SK-N-SH (cell line): ENCODE measurements at regions not wholly inside any gene's neighbourhood (a gene's known extent, or its start where the extent isn't known, plus 50 kb on each side); places are given as distances from the start of the nearest gene placed in this dataset.

Experiments used
- EP300 ChIP-seq, 2 experiments: IDR thresholded peaks; 2 replicates each; pipeline versions ENCODE4 v1.4.0 to v1.6.1; 2012; ENCODE audit warnings: borderline replicate concordance in 1 of 2, low read depth in 1 of 2, low read length in 1 of 2
- EZH2phosphoT487 ChIP-seq: fragments of 200-600 bp; sonication (generic); IDR thresholded peaks from 2 replicates; pipeline ENCODE4 v1.6.1; 2017; ENCODE audit warnings: low read depth, mixed run types, mild to moderate bottlenecking, antibody characterized with exemption, moderate library complexity, borderline replicate concordance
- FOXM1 ChIP-seq: IDR thresholded peaks from 2 replicates; pipeline ENCODE4 v1.4.0; 2012; ENCODE audit warnings: low read depth, mild to moderate bottlenecking
- NFIC ChIP-seq: IDR thresholded peaks from 2 replicates; pipeline ENCODE4 v1.4.0; 2012; ENCODE audit warnings: borderline replicate concordance
- POLR2AphosphoS5 ChIP-seq: IDR thresholded peaks from 2 replicates; pipeline ENCODE4 v1.6.1; 2012; ENCODE audit warnings: low read depth, low read length
- RCOR1 ChIP-seq: fragments of 150-350 bp; IDR thresholded peaks from 2 replicates; pipeline ENCODE4 v1.6.1; 2017; ENCODE audit warnings: antibody characterized with exemption, low read length
- REST ChIP-seq: IDR thresholded peaks from 2 replicates; pipeline ENCODE4 v1.6.1; 2012; ENCODE audit warnings: mild to moderate bottlenecking, low read depth, low read length, moderate library complexity
- SMC3 ChIP-seq: IDR thresholded peaks from 2 replicates; pipeline ENCODE4 v1.6.1; 2012; ENCODE audit warnings: low read depth, low read length, improper control_type of control experiment
- TAF1 ChIP-seq: IDR thresholded peaks from 2 replicates; pipeline ENCODE4 v1.6.1; 2012; ENCODE audit warnings: low read depth, mild to moderate bottlenecking, low read length, moderate library complexity, borderline replicate concordance
- USF2 ChIP-seq: fragments of 150-350 bp; IDR thresholded peaks from 2 replicates; pipeline ENCODE4 v1.6.1; 2017; ENCODE audit warnings: antibody characterized with exemption, low read length, low read depth, borderline replicate concordance
- YY1 ChIP-seq: IDR thresholded peaks from 2 replicates; pipeline ENCODE4 v1.4.0; 2012; ENCODE audit warnings: low read depth, mild to moderate bottlenecking
- TF ChIP-seq, protein P1 (sequence below): IDR thresholded peaks from 2 replicates; pipeline ENCODE4 v1.4.0; 2012; ENCODE audit warnings: low read depth, borderline replicate concordance
- TF ChIP-seq, protein P2 (sequence below): fragments of 200-600 bp; sonication (generic); IDR thresholded peaks from 2 replicates; pipeline ENCODE4 v1.6.1; 2017; ENCODE audit warnings: antibody characterized with exemption, mild to moderate bottlenecking, moderate library complexity

GRCh38 chr5:116810951-116811350, 236.3 kb upstream of the SEMA6A start:
- TF ChIP-seq FOXM1 (no peak), POLR2AphosphoS5 (no peak), REST (no peak), TAF1 (no peak), RCOR1 (no peak), SMC3 (no peak), EP300 (IDR thresholded peaks at IDR 0.05; ENCODE audit: borderline replicate concordance in 1 of 2, low read depth in 1 of 2, low read length in 1 of 2) (no peak), USF2 (no peak), YY1 (no peak), NFIC (no peak), EZH2phosphoT487 (no peak)
- TF ChIP-seq, protein P1, sequence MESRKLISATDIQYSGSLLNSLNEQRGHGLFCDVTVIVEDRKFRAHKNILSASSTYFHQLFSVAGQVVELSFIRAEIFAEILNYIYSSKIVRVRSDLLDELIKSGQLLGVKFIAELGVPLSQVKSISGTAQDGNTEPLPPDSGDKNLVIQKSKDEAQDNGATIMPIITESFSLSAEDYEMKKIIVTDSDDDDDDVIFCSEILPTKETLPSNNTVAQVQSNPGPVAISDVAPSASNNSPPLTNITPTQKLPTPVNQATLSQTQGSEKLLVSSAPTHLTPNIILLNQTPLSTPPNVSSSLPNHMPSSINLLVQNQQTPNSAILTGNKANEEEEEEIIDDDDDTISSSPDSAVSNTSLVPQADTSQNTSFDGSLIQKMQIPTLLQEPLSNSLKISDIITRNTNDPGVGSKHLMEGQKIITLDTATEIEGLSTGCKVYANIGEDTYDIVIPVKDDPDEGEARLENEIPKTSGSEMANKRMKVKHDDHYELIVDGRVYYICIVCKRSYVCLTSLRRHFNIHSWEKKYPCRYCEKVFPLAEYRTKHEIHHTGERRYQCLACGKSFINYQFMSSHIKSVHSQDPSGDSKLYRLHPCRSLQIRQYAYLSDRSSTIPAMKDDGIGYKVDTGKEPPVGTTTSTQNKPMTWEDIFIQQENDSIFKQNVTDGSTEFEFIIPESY = no peak
- TF ChIP-seq, protein P2, sequence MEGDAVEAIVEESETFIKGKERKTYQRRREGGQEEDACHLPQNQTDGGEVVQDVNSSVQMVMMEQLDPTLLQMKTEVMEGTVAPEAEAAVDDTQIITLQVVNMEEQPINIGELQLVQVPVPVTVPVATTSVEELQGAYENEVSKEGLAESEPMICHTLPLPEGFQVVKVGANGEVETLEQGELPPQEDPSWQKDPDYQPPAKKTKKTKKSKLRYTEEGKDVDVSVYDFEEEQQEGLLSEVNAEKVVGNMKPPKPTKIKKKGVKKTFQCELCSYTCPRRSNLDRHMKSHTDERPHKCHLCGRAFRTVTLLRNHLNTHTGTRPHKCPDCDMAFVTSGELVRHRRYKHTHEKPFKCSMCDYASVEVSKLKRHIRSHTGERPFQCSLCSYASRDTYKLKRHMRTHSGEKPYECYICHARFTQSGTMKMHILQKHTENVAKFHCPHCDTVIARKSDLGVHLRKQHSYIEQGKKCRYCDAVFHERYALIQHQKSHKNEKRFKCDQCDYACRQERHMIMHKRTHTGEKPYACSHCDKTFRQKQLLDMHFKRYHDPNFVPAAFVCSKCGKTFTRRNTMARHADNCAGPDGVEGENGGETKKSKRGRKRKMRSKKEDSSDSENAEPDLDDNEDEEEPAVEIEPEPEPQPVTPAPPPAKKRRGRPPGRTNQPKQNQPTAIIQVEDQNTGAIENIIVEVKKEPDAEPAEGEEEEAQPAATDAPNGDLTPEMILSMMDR = no peak
